Left ventricle myocardium inferior (tissue), 1 donor: ENCODE measurements at regions not wholly inside any gene's neighbourhood (a gene's known extent, or its start where the extent isn't known, plus 50 kb on each side); places are given as distances from the start of the nearest gene placed in this dataset.

ENCODE experiments used
- DNase-seq: peaks from one replicate; pipeline ENCODE4 v3.0.0-alpha.2; 2020
- H3K27ac ChIP-seq: fragments of 200-600 bp; replicated peaks from 2 replicates; pipeline ENCODE4 v1.8.0; 2021
- H3K27me3 ChIP-seq: fragments of 200-600 bp; 2 replicates; pipeline ENCODE4 v1.8.0; 2021; ENCODE audit warnings: low read depth
- H3K36me3 ChIP-seq: fragments of 200-600 bp; 2 replicates; pipeline ENCODE4 v1.8.0; 2021
- H3K4me1 ChIP-seq: fragments of 200-600 bp; 2 replicates; pipeline ENCODE4 v1.8.0; 2021
- H3K4me3 ChIP-seq: fragments of 200-600 bp; 2 replicates; pipeline ENCODE4 v1.8.0; 2021; ENCODE audit warnings: mild to moderate bottlenecking, moderate library complexity
- H3K9me3 ChIP-seq: fragments of 200-600 bp; replicated peaks from 2 replicates; pipeline ENCODE4 v1.8.0; 2021
- intact Hi-C: fragments of 100-400 bp; cut with micrococcal nuclease; formaldehyde crosslinking; loops from one replicate; pipeline ENCODE4 v1.11.0; 2022
- TF ChIP-seq, protein P1 (sequence below): fragments of 200-600 bp; IDR thresholded peaks from 2 replicates; pipeline ENCODE4 v1.8.0; 2021; ENCODE audit warnings: antibody characterized with exemption, mild to moderate bottlenecking, borderline replicate concordance
- donor health status: DM: no; HTN: yes; CAD: no; lungs with severe emphysema.

DNA sequence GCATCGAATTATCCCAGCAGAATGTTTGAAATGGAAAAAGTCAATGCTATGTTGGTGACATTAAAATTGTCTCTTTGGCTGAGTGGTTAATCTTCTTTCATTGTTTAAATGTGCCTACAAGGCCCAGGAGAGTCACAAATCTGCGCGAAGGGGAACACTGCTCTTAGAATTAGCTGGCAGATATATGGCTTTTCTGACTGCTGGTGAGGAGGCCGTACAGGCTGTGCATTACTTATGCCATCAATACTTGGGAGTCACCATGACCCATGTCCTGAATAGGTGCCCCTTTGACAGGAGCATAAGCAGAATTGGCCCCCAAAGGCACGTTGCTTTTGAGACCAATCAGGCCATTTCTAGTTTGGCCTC lies 521.5 kb downstream of the FUT8 start:
- TF ChIP-seq, protein P1, sequence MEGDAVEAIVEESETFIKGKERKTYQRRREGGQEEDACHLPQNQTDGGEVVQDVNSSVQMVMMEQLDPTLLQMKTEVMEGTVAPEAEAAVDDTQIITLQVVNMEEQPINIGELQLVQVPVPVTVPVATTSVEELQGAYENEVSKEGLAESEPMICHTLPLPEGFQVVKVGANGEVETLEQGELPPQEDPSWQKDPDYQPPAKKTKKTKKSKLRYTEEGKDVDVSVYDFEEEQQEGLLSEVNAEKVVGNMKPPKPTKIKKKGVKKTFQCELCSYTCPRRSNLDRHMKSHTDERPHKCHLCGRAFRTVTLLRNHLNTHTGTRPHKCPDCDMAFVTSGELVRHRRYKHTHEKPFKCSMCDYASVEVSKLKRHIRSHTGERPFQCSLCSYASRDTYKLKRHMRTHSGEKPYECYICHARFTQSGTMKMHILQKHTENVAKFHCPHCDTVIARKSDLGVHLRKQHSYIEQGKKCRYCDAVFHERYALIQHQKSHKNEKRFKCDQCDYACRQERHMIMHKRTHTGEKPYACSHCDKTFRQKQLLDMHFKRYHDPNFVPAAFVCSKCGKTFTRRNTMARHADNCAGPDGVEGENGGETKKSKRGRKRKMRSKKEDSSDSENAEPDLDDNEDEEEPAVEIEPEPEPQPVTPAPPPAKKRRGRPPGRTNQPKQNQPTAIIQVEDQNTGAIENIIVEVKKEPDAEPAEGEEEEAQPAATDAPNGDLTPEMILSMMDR, result no peak
- Histone ChIP-seq H3K27me3 (peaks cover 44% of the 10 kb centered on the region), H3K4me3 (no peak overlapping the region), H3K9me3 (no peaks in the 10 kb centered on the region), H3K27ac (no peak overlapping the region), H3K36me3 (no peaks in the 10 kb centered on the region), H3K4me1 (no peaks in the 10 kb centered on the region)
- intact Hi-C loops, result no loop called here
- no peak for DNase-seq

DNA sequence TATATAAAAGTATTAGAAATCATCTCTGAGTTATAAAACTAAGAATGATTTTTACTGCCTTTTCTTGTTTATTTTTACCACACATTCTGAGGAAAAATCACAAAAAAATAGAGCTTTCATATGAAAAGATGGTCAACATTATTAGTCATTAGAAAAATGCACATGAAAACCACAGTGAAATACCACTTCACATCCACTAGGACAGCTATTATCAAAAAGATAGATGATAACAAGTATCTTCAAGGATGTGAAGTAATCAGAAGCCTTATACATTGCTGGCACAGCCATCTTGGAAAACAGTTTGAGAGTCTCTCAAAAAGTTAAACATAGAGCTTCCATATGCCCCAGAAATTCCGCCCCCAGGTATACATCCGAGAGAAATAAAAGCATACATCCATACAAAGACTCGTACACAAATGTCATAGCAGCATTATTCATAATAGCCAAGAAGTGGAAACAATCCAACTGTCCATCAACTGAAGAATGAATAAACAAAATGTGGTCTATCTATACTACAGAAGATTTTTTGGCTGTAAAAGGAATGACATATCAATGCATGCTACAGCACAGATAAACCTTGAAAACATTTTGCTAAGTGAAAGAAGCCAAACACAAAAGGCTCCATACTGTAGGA lies 523.9 kb downstream of the FUT8 start:
- no peak overlapping the region for H3K27ac ChIP-seq
- no peaks in the 10 kb centered on the region for H3K4me1 ChIP-seq
- intact Hi-C loops, result no loop called here
- DNase-seq, result no peak
- no peaks in the 10 kb centered on the region for H3K36me3 ChIP-seq
- no peak overlapping the region for H3K4me3 ChIP-seq
- TF ChIP-seq, protein P1, result no peak
- peaks cover 24% of the 10 kb centered on the region for H3K27me3 ChIP-seq
- no peaks in the 10 kb centered on the region for H3K9me3 ChIP-seq

DNA sequence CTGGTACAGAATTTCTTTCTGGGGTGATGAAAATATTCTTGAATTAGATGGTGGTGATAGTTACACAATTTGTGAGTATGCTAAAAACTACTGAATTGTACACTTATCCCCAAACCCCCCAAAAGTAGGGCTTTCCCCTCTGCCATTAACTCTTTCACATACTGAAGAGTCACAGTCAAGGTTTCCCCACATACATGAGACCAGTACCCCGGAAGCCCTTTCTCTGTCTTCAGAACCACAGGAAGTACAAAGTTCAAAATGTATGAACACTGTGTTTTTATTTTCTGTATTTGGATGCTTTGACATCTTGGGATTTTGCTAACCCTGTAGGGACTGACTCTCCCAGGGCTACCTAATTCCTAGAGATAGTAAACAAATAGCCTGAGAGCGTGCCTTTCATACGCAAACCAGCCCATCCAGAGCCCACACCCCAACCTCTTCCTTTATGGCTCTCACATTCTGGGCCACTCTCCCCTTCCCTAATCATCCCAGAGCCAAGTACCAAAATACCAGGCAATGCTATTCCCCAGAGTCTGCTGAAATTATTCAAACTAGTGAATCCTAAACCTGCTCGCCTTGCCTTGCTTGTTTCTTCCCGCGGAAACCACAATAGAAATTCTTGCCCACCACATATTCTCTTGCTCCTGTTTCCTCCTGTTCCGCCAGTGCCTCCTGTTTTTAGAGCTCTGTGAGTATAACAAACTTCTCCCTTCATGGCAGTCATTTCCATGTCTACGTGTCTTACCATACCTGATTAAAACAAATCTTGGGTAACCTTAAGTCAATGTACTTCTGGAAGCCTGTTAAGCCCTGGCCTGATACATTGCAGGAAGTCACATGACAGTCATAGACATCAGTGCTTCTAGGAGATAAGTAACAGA lies 524.8 kb downstream of the FUT8 start:
- Histone ChIP-seq H3K27me3 (peaks cover 30% of the 10 kb centered on the region), H3K9me3 (no peaks in the 10 kb centered on the region), H3K27ac (no peak overlapping the region), H3K36me3 (no peaks in the 10 kb centered on the region), H3K4me1 (no peaks in the 10 kb centered on the region), H3K4me3 (no peak overlapping the region)
- TF ChIP-seq, protein P1, result no peak
- no peak for DNase-seq
- intact Hi-C loops, result no loop called here

DNA sequence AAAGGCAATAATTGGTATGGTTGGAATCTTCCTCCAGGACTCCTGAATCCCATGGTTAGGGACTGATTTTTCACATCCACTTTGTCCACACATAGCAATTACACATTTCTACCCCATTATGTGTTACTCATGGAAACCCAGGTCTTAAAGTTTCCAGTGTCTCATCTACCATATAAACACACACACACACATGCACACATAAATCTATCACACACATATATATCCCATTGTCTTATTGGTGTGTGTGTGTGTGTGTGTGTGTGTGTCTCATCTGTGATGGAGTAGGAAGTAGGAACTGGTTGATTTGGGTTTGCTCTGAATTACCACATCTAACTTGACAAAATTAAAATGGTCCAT lies 525.4 kb downstream of the FUT8 start:
- intact Hi-C loops, result no loop called here
- TF ChIP-seq, protein P1, result no peak
- no peak for DNase-seq
- Histone ChIP-seq H3K4me1 (no peaks in the 10 kb centered on the region), H3K36me3 (no peaks in the 10 kb centered on the region), H3K9me3 (no peaks in the 10 kb centered on the region), H3K27ac (no peak overlapping the region), H3K4me3 (no peak overlapping the region), H3K27me3 (peaks cover 30% of the 10 kb centered on the region)

DNA sequence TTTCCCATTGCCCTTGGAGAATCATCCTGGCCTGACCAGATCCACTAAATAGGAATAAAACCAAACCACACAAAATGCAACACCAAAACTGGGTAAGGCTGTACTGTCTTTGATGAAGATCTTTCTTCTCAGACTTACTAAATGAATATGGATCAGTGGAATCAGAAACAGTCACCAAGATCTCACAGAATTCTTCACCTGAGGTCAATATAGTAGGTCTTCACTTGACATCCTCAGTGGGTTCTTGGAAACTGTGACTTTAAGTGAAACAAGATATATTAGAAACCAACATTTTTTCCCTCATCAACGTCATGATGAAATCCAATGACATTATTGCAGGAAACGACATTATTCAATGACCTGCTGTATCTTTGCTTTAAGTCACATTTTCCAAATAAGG lies 526.2 kb downstream of the FUT8 start:
- H3K9me3 ChIP-seq, result no peaks in the 10 kb centered on the region
- TF ChIP-seq, protein P1, result no peak
- H3K4me1 ChIP-seq, result no peaks in the 10 kb centered on the region
- H3K27me3 ChIP-seq, result peaks cover 30% of the 10 kb centered on the region
- intact Hi-C loops, result no loop called here
- DNase-seq, result no peak
- no peak overlapping the region for H3K27ac ChIP-seq
- H3K4me3 ChIP-seq, result no peak overlapping the region
- H3K36me3 ChIP-seq, result no peaks in the 10 kb centered on the region
